ELF-1 (cell line): ENCODE measurements at regions not wholly inside any gene's neighbourhood (a gene's known extent, or its start where the extent isn't known, plus 50 kb on each side); places are given as distances from the start of the nearest gene placed in this dataset.
"Not testable (repeated sequence)": the region's sequence is repeated elsewhere in the genome, so short reads cannot be mapped to it uniquely, and the experiment has no call there.

Experiments used
- DNase-seq: peaks from one replicate; pipeline ENCODE4 v3.0.0-alpha.2; 2016; ENCODE audit warnings: low read depth, low spot score

- no peak for DNase-seq
Observed at GRCh38 chr2:65955259-65955658, 479.7 kb upstream of the MEIS1 start.

- no peak for DNase-seq
Observed at GRCh38 chr2:65952966-65953761, 481.8 kb upstream of the MEIS1 start.

GRCh38 chr2:65944213-65944612 is 490.7 kb upstream of the MEIS1 start:
- DNase-seq, result no peak

GRCh38 chr2:65943099-65943786 is 491.7 kb upstream of the MEIS1 start:
- no peak for DNase-seq

GRCh38 chr2:65940856-65941255 is 494.1 kb upstream of the MEIS1 start:
- DNase-seq, result no peak

- DNase-seq, result no peak
Observed at GRCh38 chr2:65939687-65940086, 495.2 kb upstream of the MEIS1 start.

GRCh38 chr2:65937379-65938160 is 497.4 kb upstream of the MEIS1 start:
- no peak for DNase-seq

- DNase-seq, result no peak
Observed at GRCh38 chr2:65934992-65935629, 499.8 kb upstream of the MEIS1 start.

GRCh38 chr2:65932571-65932970 is 500.2 kb upstream of the SPRED2 start:
- DNase-seq, result no peak

GRCh38 chr2:65931056-65931455 is 498.7 kb upstream of the SPRED2 start:
- no peak for DNase-seq

- DNase-seq, result no peak
Observed at GRCh38 chr2:65930259-65930658, 497.9 kb upstream of the SPRED2 start.

GRCh38 chr2:65929664-65930063 is 497.3 kb upstream of the SPRED2 start:
- not testable (repeated sequence) for DNase-seq

GRCh38 chr2:65922794-65923193 is 490.4 kb upstream of the SPRED2 start:
- DNase-seq, result no peak

GRCh38 chr2:65922030-65922429 is 489.6 kb upstream of the SPRED2 start:
- no peak for DNase-seq

GRCh38 chr2:65921116-65921515 is 488.7 kb upstream of the SPRED2 start:
- DNase-seq, result no peak

- no peak for DNase-seq
Observed at GRCh38 chr2:65920659-65921058, 488.3 kb upstream of the SPRED2 start.

GRCh38 chr2:65919550-65920188 is 487.3 kb upstream of the SPRED2 start:
- DNase-seq, result peak; percentile 88

GRCh38 chr2:65918760-65919187 is 486.4 kb upstream of the SPRED2 start:
- no peak for DNase-seq

GRCh38 chr2:65917986-65918385 is 485.6 kb upstream of the SPRED2 start:
- DNase-seq, result no peak

- DNase-seq, result no peak
Observed at GRCh38 chr2:65916785-65917295, 484.4 kb upstream of the SPRED2 start.

- DNase-seq, result no peak
Observed at GRCh38 chr2:65916177-65916576, 483.8 kb upstream of the SPRED2 start.
